ENCODE measurements at regions not wholly inside any gene's neighbourhood (a gene's known extent, or its start where the extent isn't known, plus 50 kb on each side); places are given as distances from the start of the nearest gene placed in this dataset.
"Not testable (repeated sequence)": the region's sequence is repeated elsewhere in the genome, so short reads cannot be mapped to it uniquely, and the experiment has no call there.

GRCh38 chr4:138446456-138446855, 204.3 kb upstream of the SLC7A11 start:
- no peak for DNase-seq (ENCODE audit: low read depth, low spot score)

GRCh38 chr4:138445098-138445497, 202.9 kb upstream of the SLC7A11 start:
- no peak for DNase-seq (ENCODE audit: low read depth, low spot score)

GRCh38 chr4:138444260-138444659, 202.1 kb upstream of the SLC7A11 start:
- DNase-seq (ENCODE audit: low read depth, low spot score), result no peak

GRCh38 chr4:138439143-138439581, 197.0 kb upstream of the SLC7A11 start:
- no peak for DNase-seq (ENCODE audit: low read depth, low spot score)

- DNase-seq (ENCODE audit: low read depth, low spot score), result no peak
Measured at GRCh38 chr4:138438608-138439007, 196.5 kb upstream of the SLC7A11 start.

GRCh38 chr4:138437263-138437851, 195.2 kb upstream of the SLC7A11 start:
- no peak for DNase-seq (ENCODE audit: low read depth, low spot score)

GRCh38 chr4:138435733-138436132, 193.6 kb upstream of the SLC7A11 start:
- not testable (repeated sequence) for DNase-seq (ENCODE audit: low read depth, low spot score)

- DNase-seq (ENCODE audit: low read depth, low spot score), result not testable (repeated sequence)
Measured at GRCh38 chr4:138435046-138435445, 192.9 kb upstream of the SLC7A11 start.

- no peak for DNase-seq (ENCODE audit: low read depth, low spot score)
Measured at GRCh38 chr4:138428611-138429010, 186.5 kb upstream of the SLC7A11 start.

GRCh38 chr4:138426786-138427185, 184.6 kb upstream of the SLC7A11 start:
- no peak for DNase-seq (ENCODE audit: low read depth, low spot score)

GRCh38 chr4:138420471-138420870, 178.3 kb upstream of the SLC7A11 start:
- DNase-seq (ENCODE audit: low read depth, low spot score), result no peak

- DNase-seq (ENCODE audit: low read depth, low spot score), result no peak
Measured at GRCh38 chr4:138414202-138414601, 172.1 kb upstream of the SLC7A11 start.

GRCh38 chr4:138413273-138413672, 171.1 kb upstream of the SLC7A11 start:
- no peak for DNase-seq (ENCODE audit: low read depth, low spot score)

GRCh38 chr4:138412847-138413246, 170.7 kb upstream of the SLC7A11 start:
- no peak for DNase-seq (ENCODE audit: low read depth, low spot score)

- no peak for DNase-seq (ENCODE audit: low read depth, low spot score)
Measured at GRCh38 chr4:138410266-138410665, 168.1 kb upstream of the SLC7A11 start.

GRCh38 chr4:138409670-138410069, 167.5 kb upstream of the SLC7A11 start:
- no peak for DNase-seq (ENCODE audit: low read depth, low spot score)

GRCh38 chr4:138408758-138409157, 166.6 kb upstream of the SLC7A11 start:
- DNase-seq (ENCODE audit: low read depth, low spot score), result no peak

- no peak for DNase-seq (ENCODE audit: low read depth, low spot score)
Measured at GRCh38 chr4:138407329-138407728, 165.2 kb upstream of the SLC7A11 start.

GRCh38 chr4:138406876-138407275, 164.7 kb upstream of the SLC7A11 start:
- DNase-seq (ENCODE audit: low read depth, low spot score), result no peak

- no peak for DNase-seq (ENCODE audit: low read depth, low spot score)
Measured at GRCh38 chr4:138405934-138406567, 163.9 kb upstream of the SLC7A11 start.

GRCh38 chr4:138405466-138405891, 163.3 kb upstream of the SLC7A11 start:
- DNase-seq (ENCODE audit: low read depth, low spot score), result no peak

GRCh38 chr4:138404801-138405200, 162.7 kb upstream of the SLC7A11 start:
- DNase-seq (ENCODE audit: low read depth, low spot score), result no peak

- no peak for DNase-seq (ENCODE audit: low read depth, low spot score)
Measured at GRCh38 chr4:138404251-138404650, 162.1 kb upstream of the SLC7A11 start.

GRCh38 chr4:138401334-138401733, 159.2 kb upstream of the SLC7A11 start:
- no peak for DNase-seq (ENCODE audit: low read depth, low spot score)
